Endothelial cell of umbilical vein (primary cell): ENCODE measurements at regions not wholly inside any gene's neighbourhood (a gene's known extent, or its start where the extent isn't known, plus 50 kb on each side); places are given as distances from the start of the nearest gene placed in this dataset.

Experiments
- EZH2 ChIP-seq: IDR thresholded peaks from 2 replicates; pipeline ENCODE4 v1.6.1; 2012; ENCODE audit warnings: borderline replicate concordance, low read depth, mild to moderate bottlenecking, moderate library complexity, low read length, inconsistent platforms; ENCODE audit not compliant: severe bottlenecking
- GATA2 ChIP-seq: IDR thresholded peaks from 2 replicates; pipeline ENCODE4 v1.7.0; 2011; ENCODE audit warnings: low read depth, mild to moderate bottlenecking, moderate library complexity, mixed read lengths, low read length; ENCODE audit not compliant: insufficient read length, insufficient read depth
- JUN ChIP-seq: IDR thresholded peaks from 2 replicates; pipeline ENCODE4 v1.6.1; 2011; ENCODE audit warnings: borderline replicate concordance, low read depth; ENCODE audit not compliant: insufficient read length, insufficient read depth
- MYC ChIP-seq: IDR thresholded peaks from one replicate; pipeline ENCODE4 v1.6.1; 2011; ENCODE audit warnings: mild to moderate bottlenecking, low read depth, low read length
- POLR2A ChIP-seq: IDR thresholded peaks from 2 replicates; pipeline ENCODE4 v1.6.1; 2012; ENCODE audit warnings: low read depth, mild to moderate bottlenecking, control low read depth, low read length
- POLR2AphosphoS5 ChIP-seq: IDR thresholded peaks from 2 replicates; pipeline ENCODE4 v1.6.1; 2012; ENCODE audit warnings: low read depth, mild to moderate bottlenecking, control low read depth, low read length, moderate library complexity; ENCODE audit not compliant: insufficient read depth
- TF ChIP-seq, protein P1 (sequence below), 2 donors: IDR thresholded peaks; 1 replicate in 1 of 2; 2 replicates in 1 of 2; pipeline ENCODE4 v1.5.1; 2011; ENCODE audit warnings: low read length in 2 of 2, mild to moderate bottlenecking in 2 of 2, moderate library complexity in 2 of 2, control low read depth in 1 of 2, inconsistent platforms in 1 of 2, low read depth in 1 of 2; ENCODE audit not compliant: insufficient read depth in 1 of 2; ENCODE audit errors: extremely low read depth in 1 of 2
- TF ChIP-seq, protein P2 (sequence below): IDR thresholded peaks from 2 replicates; pipeline ENCODE4 v1.6.1; 2011; ENCODE audit not compliant: insufficient read depth, insufficient read length

DNA sequence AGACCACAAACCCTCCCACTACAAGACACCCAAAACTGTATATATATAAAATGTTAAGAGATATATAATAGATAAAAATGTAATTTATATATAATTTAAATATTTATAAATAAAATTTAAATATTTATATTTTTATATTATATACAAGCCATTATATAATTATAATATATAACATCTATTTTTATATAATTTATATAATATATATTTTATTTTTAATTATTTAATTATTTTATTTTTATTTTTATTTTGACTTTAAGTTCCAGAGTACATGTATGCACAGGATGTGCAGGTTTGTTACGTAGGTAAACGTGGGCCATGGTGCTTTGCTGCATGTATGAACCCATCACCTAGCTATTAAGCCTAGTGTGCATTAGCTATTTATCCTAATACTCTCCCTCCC lies 1090.2 kb downstream of the NXPH1 start:
- TF ChIP-seq, protein P1, sequence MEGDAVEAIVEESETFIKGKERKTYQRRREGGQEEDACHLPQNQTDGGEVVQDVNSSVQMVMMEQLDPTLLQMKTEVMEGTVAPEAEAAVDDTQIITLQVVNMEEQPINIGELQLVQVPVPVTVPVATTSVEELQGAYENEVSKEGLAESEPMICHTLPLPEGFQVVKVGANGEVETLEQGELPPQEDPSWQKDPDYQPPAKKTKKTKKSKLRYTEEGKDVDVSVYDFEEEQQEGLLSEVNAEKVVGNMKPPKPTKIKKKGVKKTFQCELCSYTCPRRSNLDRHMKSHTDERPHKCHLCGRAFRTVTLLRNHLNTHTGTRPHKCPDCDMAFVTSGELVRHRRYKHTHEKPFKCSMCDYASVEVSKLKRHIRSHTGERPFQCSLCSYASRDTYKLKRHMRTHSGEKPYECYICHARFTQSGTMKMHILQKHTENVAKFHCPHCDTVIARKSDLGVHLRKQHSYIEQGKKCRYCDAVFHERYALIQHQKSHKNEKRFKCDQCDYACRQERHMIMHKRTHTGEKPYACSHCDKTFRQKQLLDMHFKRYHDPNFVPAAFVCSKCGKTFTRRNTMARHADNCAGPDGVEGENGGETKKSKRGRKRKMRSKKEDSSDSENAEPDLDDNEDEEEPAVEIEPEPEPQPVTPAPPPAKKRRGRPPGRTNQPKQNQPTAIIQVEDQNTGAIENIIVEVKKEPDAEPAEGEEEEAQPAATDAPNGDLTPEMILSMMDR (IDR thresholded peaks at IDR 0.05; ENCODE audit: extremely low read depth in 1 of 2, insufficient read depth in 1 of 2, low read depth in 1 of 2, low read length in 2 of 2): no peak
- TF ChIP-seq, protein P2, sequence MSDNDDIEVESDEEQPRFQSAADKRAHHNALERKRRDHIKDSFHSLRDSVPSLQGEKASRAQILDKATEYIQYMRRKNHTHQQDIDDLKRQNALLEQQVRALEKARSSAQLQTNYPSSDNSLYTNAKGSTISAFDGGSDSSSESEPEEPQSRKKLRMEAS: no peak
- TF ChIP-seq EZH2 (no peak), POLR2A (no peak), JUN (no peak), POLR2AphosphoS5 (no peak), MYC (no peak), GATA2 (no peak)
